HG03159 (cell line): ENCODE measurements at regions not wholly inside any gene's neighbourhood (a gene's known extent, or its start where the extent isn't known, plus 50 kb on each side); places are given as distances from the start of the nearest gene placed in this dataset.
"Not testable (repeated sequence)": the region's sequence is repeated elsewhere in the genome, so short reads cannot be mapped to it uniquely, and the experiment has no call there.

ENCODE experiments used
- ATAC-seq: cut with Tn5 transposase; IDR thresholded peaks from one replicate; pipeline ENCODE4 v1.9.1; 2021; ENCODE audit warnings: mild to moderate bottlenecking, moderate library complexity; ENCODE audit not compliant: unreplicated experiment

GRCh38 chr2:146392631-146393030 lies 1452.2 kb upstream of the ACVR2A start:
- ATAC-seq, result no peak

- ATAC-seq, result no peak
Observed at GRCh38 chr2:146392186-146392585, 1452.6 kb upstream of the ACVR2A start.

DNA sequence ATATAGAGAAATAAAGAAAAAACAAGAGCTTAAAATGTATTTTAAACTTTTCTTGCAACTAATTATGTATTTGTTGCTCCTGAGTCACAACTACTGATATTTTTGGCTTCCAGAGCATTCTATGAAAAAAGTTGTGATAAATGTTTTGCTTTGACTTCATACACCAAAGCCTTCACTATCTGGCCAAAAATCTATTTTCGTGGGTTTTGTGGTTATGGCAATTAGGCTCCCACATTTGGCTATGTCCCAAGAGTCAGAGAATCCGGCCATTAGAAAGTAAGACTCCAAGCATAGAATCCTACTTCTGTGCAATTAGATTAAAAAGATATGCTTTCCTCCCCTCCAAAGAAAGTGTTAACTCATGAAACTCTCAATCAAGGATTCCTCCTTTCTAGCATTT lies 1456.1 kb upstream of the ACVR2A start:
- no peak for ATAC-seq

DNA sequence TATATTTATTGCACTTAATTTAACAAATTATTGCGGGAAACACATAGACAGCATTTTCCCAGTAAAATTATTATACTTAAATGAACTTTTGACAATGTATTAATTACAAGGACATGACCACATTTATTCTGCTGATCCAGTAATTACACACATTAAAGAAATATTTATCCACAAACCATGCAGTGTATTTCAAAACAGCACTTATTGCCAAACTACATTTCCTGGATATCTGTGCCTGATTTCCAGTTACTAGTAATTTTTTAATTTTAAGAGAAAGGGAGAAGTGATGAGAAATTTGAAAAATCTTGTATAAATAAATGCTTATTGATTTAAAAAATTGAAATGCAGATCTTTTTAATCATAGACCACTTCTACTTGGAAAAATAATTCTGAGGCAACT lies 1458.7 kb upstream of the ACVR2A start:
- ATAC-seq, result no peak

DNA sequence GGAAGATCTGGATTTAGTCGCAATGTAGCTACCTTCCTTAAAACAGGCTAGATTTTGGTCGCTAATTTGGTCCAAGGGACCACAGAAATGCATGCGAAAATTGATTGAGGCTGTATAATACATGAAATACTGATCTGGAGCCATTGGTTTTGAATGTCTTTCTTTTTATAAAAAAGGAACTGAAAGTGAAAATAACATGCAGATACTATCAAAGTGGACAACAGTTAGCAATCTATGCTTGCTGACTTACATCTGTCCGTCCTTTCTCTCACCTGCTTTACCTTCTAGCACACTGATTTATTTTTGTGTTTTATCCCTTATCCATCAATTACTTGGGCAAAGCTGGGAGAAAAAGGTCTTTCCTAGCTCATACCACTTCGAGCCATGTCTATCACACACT lies 1459.8 kb upstream of the ACVR2A start:
- ATAC-seq, result no peak

DNA sequence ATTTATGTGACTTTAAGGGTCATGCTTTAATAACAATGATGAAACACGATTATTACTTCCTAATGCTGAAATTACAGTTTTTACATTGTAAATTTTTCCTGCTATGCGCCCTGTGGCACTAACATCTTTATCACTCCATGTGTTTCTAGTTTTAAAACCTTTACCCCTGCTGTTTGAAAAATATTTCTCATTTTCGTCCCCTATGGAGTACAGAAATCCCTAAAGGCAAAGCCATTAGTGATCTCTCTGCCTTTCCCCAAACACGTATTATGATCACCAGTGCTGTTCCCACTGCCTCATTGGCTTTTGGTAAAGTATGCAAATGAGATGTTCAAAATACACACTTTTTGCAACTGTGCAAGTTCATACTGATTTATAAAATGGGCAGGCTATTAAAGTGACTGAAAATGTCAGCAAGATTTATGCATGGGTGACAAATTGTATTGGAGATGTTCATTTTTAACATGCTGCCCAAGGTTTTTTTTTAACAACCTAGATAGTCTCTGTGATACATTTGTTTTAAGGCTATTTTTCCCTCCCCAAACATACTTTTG lies 1468.2 kb upstream of the ACVR2A start:
- no peak for ATAC-seq

GRCh38 chr2:146374505-146374904 lies 1470.3 kb upstream of the ACVR2A start:
- ATAC-seq, result no peak

GRCh38 chr2:146371364-146371763 lies 1473.5 kb upstream of the ACVR2A start:
- not testable (repeated sequence) for ATAC-seq

- no peak for ATAC-seq
Observed at GRCh38 chr2:146370826-146371225, 1474.0 kb upstream of the ACVR2A start.

DNA sequence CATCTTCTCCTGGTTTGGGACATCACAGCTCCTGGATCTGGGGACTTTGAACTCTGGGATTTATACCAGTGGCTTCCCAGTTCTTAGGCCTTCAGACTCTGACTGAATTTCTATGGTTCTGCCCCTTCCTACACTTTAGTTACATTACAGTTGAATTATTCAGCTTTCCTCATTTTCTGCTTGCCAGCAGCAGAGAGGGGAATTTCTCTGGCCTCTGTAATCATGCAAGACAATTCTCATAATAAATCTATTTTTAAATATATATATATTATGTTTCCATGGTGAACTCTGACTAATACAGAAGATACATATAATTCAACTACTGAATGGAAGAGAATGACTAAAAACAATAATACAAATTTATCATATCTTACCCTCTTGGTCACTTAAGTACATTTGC lies 1478.6 kb upstream of the ACVR2A start:
- ATAC-seq, result no peak

DNA sequence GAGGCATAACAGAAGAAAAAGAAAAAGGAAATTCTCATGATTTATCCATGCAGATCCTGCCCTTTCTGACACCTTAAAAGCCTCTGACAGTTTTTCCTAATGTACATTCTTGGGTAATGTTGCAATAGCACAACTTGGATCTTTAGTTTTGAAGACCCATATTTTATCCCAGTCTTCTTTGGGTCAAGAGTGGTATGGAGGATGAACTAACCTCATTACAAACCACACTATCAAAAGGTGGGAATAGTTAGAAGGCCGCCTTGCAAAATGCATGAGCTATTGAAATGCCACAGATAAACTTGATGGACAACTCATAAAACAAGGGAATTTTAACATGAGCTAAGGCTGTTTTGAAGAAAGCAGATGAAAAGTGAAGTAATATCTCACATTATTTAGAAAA lies 1479.8 kb upstream of the ACVR2A start:
- ATAC-seq, result no peak

DNA sequence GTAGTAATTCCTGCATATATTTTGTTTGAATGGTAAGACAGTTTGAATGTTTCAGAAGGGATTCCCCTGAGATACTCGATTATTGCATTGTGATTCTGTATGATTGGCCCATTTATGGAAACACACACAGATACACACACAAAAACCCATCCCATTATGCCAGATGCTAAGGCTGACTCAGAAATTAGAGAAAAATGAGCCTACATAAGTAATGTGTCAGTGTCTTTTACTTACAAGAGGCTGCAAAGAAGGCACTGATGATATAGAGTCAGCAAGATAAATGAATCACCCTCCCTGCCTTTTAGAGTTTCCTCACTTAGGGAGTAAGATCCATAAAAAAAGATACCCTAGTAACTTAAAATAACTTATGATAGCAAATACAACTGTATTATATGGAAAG lies 1481.1 kb upstream of the ACVR2A start:
- no peak for ATAC-seq

DNA sequence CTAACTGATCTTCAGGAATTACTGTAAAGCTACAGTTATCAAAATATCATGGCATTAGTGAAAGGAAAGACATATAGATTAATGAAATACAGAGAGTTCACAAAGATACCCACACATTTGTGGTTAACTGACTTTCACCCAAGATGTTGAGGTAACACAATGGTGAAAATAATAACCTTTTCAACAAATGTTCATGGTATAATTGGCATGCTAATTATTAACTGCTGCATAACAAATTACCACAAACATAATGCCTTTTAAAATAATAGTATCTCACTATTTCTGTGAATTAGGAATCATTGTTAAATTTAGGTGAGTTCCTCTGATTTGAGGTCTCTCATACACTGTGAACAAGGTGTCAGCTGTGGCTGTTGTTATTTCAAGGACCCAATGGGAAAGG lies 1493.1 kb upstream of the ACVR2A start:
- ATAC-seq, result no peak

GRCh38 chr2:146349334-146349733 lies 1495.5 kb upstream of the ACVR2A start:
- ATAC-seq, result no peak

DNA sequence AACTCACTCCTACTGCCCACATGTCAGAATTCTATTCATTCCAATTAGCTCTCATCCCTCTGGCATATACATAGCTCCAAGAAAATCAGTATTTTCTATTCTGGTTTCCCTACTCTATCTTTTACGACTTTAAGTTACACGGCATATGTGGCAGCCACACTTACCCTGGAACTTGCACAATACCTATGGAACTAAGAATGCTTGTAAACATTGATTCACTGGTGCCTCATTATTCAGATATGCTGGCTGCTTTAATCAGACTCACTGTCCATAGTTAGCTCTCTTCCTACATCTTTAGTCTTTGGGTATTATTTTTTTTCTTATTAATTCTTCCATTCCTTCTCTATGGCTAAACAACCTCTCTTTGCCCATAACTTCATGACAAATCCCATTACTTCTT lies 1519.9 kb upstream of the ACVR2A start:
- ATAC-seq, result no peak

DNA sequence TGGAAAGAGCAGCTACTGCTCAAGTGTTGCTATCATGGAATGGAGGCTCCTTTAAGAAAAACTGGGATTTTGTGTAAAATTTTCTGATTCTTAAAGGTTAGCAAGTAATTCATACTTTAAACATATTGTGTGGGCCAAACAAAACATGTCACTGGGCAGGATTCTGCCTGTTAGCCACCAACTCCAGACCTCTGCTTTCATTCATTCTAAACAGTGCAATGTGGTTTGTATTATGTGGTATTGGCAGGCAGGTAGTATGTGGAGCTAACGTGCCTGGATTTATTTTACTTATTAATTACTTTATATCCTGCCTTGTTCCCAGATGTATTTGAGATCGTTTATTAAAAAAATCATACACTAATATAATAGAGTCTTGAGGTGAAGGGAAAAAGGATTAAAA lies 1521.3 kb upstream of the ACVR2A start:
- no peak for ATAC-seq

DNA sequence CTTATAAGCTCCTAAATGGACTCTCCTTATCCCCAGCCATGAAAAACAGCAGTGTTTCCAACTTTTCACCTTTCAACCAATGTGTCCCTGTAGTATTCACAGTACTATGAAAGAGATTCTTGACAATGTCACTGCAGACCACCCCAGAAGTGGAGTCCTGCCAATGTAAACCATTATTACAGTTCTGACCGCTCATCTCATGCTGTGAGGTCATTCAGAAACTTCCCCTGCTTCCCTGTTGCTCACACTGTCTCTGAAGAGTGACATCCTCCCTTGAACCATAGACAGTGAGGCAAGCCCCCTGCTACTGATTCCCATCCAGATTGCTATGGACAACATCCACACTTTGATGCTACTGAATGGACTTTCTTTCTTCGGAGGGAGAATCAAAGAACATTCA lies 1523.7 kb upstream of the ACVR2A start:
- no peak for ATAC-seq

- ATAC-seq, result no peak
Observed at GRCh38 chr2:146317959-146318358, 1526.9 kb upstream of the ACVR2A start.

GRCh38 chr2:146312899-146313298 lies 1531.9 kb upstream of the ACVR2A start:
- ATAC-seq, result no peak

GRCh38 chr2:146305164-146305563 lies 1539.7 kb upstream of the ACVR2A start:
- no peak for ATAC-seq

DNA sequence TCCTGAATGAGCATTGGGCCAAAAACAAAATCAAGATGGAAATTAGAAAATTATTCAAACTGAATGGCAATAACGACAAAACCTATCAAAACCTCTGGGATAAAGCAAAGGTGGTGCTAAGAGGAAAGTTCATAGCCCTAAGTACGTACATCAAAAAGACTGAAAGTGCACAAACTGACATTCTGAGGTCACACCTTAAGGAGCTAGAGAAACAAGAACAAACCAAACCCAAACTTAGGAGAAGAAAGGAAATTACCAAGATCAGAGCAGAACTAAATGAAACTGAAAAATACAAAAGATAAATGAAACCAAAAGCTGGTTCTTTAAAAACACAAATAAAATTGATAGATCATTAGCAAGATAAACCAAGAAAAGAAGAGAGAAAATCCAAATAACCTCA lies 1543.5 kb upstream of the ACVR2A start:
- ATAC-seq, result no peak

- no peak for ATAC-seq
Observed at GRCh38 chr2:146295080-146295670, 1549.7 kb upstream of the ACVR2A start.

DNA sequence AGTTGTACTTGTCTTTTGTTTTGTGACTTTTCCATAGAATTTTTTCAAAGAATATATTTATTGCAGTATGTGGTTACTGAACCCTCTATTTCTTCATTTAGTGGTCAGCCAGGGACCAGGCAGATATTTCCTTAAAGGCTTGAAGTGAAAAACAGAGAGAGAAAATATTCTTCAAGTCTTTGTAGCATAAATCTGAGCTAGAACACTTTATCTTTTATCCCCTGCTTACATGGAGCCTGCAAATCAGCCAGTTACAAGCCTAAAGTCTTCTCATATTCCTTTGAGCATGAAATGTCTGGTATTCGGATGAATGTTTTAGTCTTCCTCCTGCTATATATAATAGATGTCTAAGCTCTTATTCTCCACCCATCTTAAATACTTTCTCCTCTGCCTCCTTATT lies 1557.5 kb upstream of the ACVR2A start:
- ATAC-seq, result no peak
